ENCODE measurements at regions not wholly inside any gene's neighbourhood (a gene's known extent, or its start where the extent isn't known, plus 50 kb on each side); places are given as distances from the start of the nearest gene placed in this dataset.

DNA sequence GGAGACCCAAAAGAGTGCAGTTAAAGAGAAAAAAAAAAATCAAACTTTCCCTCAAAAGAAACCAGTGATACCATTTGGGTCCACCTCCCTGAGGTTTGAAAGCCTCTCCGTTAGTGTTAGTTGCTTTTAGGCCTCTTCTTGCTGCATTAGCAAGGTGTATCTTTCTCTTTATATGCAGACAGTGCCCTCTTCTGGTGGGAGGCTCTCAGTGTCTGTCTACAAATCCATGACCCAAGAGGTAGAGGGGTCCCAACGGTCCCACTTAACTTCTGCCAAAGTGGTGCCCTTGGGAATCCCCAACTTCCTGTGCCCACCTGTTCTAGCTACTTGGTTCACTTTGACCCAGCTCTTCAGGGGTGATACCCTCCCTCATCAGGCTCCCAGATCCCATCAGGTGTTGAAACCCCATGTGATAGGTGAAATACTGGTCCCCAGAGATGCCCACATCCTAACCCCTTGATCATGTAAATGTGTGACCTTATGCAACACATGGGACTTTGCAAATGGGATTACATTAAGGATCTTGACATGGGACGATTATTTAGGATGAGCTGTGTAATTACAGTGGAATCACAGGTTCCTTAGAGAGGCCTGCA lies 63.7 kb upstream of the CD99 start:
- ATAC-seq (ENCODE audit: low read depth), result no peak
- peaks cover 7% of the 10 kb centered on the region for H3K36me3 ChIP-seq (ENCODE audit: control insufficient read depth, insufficient read depth, low read length)
- H4K5ac ChIP-seq (ENCODE audit: low read depth, low read length), result no peak overlapping the region
- no peaks in the 10 kb centered on the region for H3K4me1 ChIP-seq (ENCODE audit: control insufficient read depth, insufficient read depth, low read length)
- in situ Hi-C loops (cut with MboI; ENCODE audit: low sequenced_read_pairs) (no loop called here), dilution Hi-C loops (cut with HindIII; ENCODE audit: low sequenced_read_pairs, unreplicated experiment) (no loop called here), intact Hi-C loops (cut with micrococcal nuclease) (no loop called here)
- H3K14ac ChIP-seq (replicated peaks; ENCODE audit: low read depth, low read length), result no peak overlapping the region
- H3K27ac ChIP-seq (ENCODE audit: insufficient read depth, low read length), result no peak overlapping the region
- WGBS, 2 experiments (ENCODE audit: extremely low coverage in 2 of 2, insufficient read length in 1 of 2), result 71% methylated on average over 1 of the region's 3 CpGs; no CpG with 5 or more reads in 1 of the 2 experiments
- no peak overlapping the region for H2AFZ ChIP-seq (replicated peaks; ENCODE audit: low read length, poor library complexity)
- no peak overlapping the region for H3K4ac ChIP-seq (ENCODE audit: low read depth, low read length)
- no peak overlapping the region for H3K9ac ChIP-seq (ENCODE audit: low read depth, low read length)
- no peak overlapping the region for H2BK120ac ChIP-seq (ENCODE audit: low read depth, low read length)
- TF ChIP-seq, protein P1, sequence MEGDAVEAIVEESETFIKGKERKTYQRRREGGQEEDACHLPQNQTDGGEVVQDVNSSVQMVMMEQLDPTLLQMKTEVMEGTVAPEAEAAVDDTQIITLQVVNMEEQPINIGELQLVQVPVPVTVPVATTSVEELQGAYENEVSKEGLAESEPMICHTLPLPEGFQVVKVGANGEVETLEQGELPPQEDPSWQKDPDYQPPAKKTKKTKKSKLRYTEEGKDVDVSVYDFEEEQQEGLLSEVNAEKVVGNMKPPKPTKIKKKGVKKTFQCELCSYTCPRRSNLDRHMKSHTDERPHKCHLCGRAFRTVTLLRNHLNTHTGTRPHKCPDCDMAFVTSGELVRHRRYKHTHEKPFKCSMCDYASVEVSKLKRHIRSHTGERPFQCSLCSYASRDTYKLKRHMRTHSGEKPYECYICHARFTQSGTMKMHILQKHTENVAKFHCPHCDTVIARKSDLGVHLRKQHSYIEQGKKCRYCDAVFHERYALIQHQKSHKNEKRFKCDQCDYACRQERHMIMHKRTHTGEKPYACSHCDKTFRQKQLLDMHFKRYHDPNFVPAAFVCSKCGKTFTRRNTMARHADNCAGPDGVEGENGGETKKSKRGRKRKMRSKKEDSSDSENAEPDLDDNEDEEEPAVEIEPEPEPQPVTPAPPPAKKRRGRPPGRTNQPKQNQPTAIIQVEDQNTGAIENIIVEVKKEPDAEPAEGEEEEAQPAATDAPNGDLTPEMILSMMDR (conservative IDR thresholded peaks at IDR 0.05; ENCODE audit: low read depth, low read length), result peak; percentile 44
- no peak for TF ChIP-seq POLR2A (IDR thresholded peaks at IDR 0.05; ENCODE audit: low read depth, low read length)
- no peak for TF ChIP-seq RFX5 (IDR thresholded peaks at IDR 0.05; ENCODE audit: low read depth, low read length)
- TF ChIP-seq SMC3 (IDR thresholded peaks at IDR 0.05; ENCODE audit: low read depth, low read length), result peak; percentile 50
- peak; percentile 60 for TF ChIP-seq RAD21 (IDR thresholded peaks at IDR 0.05; ENCODE audit: low read length)
- no peak overlapping the region for H4K91ac ChIP-seq (ENCODE audit: insufficient read depth, low read depth, low read length)
- DNase-seq, result peak; percentile 27
- H4K8ac ChIP-seq (ENCODE audit: low read depth in 2 of 2, low read length in 2 of 2), result no peak overlapping the region
- no peaks in the 10 kb centered on the region for H3K9me1 ChIP-seq (ENCODE audit: insufficient read depth, low read length)
- H3K9me3 ChIP-seq (ENCODE audit: control insufficient read depth, insufficient read depth, low read length), result no peaks in the 10 kb centered on the region
- H3K4me3 ChIP-seq (ENCODE audit: insufficient read depth, low read depth, low read length), result no peak overlapping the region
- H3K56ac ChIP-seq (ENCODE audit: extremely low read depth, insufficient read depth, low read length), result no peak overlapping the region
- H3K27me3 ChIP-seq (ENCODE audit: control insufficient read depth, insufficient read depth, low read length), result no peaks in the 10 kb centered on the region
- H2AK9ac ChIP-seq (replicated peaks; ENCODE audit: low read depth, low read length, poor library complexity), result no peak overlapping the region
- no peak overlapping the region for H3K23ac ChIP-seq (ENCODE audit: low read depth, low read length)
- BruUV-seq (replicated peaks), result no TSS peak
- H2BK5ac ChIP-seq (ENCODE audit: low read depth, low read length, poor library complexity, severe bottlenecking), result no peak overlapping the region
- no peaks in the 10 kb centered on the region for H4K20me1 ChIP-seq (ENCODE audit: insufficient read depth, low read length)
- H2AK5ac ChIP-seq (ENCODE audit: low read depth, low read length), result no peak overlapping the region
- H3K79me1 ChIP-seq (ENCODE audit: low read depth in 1 of 2, low read length in 2 of 2), result peaks cover 0 to 4% of the 10 kb centered on the region in 2 experiments; a peak in 1 of 4 replicates
- H3K18ac ChIP-seq (ENCODE audit: low read depth, low read length), result no peak overlapping the region
- no peak overlapping the region for H2BK20ac ChIP-seq (ENCODE audit: low read depth, low read length)
- ChIA-PET POLR2A (ENCODE audit: unreplicated experiment) (no interaction called here), CTCF (no interaction called here)
- no peak overlapping the region for H3K4me2 ChIP-seq (ENCODE audit: low read depth, low read length)
- no peak overlapping the region for H2BK15ac ChIP-seq (ENCODE audit: low read depth, low read length)
